ENCODE measurements at regions not wholly inside any gene's neighbourhood (a gene's known extent, or its start where the extent isn't known, plus 50 kb on each side); places are given as distances from the start of the nearest gene placed in this dataset.

- no peak for TF ChIP-seq GATA2 (IDR thresholded peaks at IDR 0.05; ENCODE audit: low read depth, low read length)
- TF ChIP-seq GATA3 (IDR thresholded peaks at IDR 0.05; ENCODE audit: low read depth, low read length): no peak
These were observed 58.7 kb upstream of the C14orf180 start for GRCh38 chr14:104520620-104521410.
